ENCODE measurements at regions not wholly inside any gene's neighbourhood (a gene's known extent, or its start where the extent isn't known, plus 50 kb on each side); places are given as distances from the start of the nearest gene placed in this dataset.

- no peak for ATAC-seq (ENCODE audit: low read depth)
- H4K20me1 ChIP-seq (ENCODE audit: insufficient read depth, low read length): no peaks in the 10 kb centered on the region
- POLR2A ChIA-PET (ENCODE audit: unreplicated experiment): no interaction called here
- intact Hi-C loops (cut with micrococcal nuclease) (no loop called here), in situ Hi-C loops (cut with MboI; ENCODE audit: low sequenced_read_pairs) (no loop called here), dilution Hi-C loops (cut with HindIII; ENCODE audit: low sequenced_read_pairs, unreplicated experiment) (no loop called here)
- H3K4me2 ChIP-seq (ENCODE audit: low read depth, low read length): no peak overlapping the region
- DNase-seq: no peak
- no peak overlapping the region for H2BK5ac ChIP-seq (ENCODE audit: low read depth, low read length, poor library complexity, severe bottlenecking)
- no peak overlapping the region for H2AFZ ChIP-seq (replicated peaks; ENCODE audit: low read length, poor library complexity)
- no peaks in the 10 kb centered on the region; the same call in 1 of the 2 replicates for H3K9me3 ChIP-seq (ENCODE audit: control insufficient read depth, insufficient read depth, low read length)
- WGBS, 2 experiments (ENCODE audit: extremely low coverage in 2 of 2, insufficient read length in 1 of 2): no CpG with 5 or more reads among the region's 1 CpG
- no peak overlapping the region for H2AK5ac ChIP-seq (ENCODE audit: low read depth, low read length)
- no peak overlapping the region for H2BK20ac ChIP-seq (ENCODE audit: low read depth, low read length)
- H3K18ac ChIP-seq (ENCODE audit: low read depth, low read length): no peak overlapping the region; the same call in 1 of the 2 replicates
- no peak overlapping the region for H4K91ac ChIP-seq (ENCODE audit: insufficient read depth, low read depth, low read length)
- no peak overlapping the region for H4K5ac ChIP-seq (ENCODE audit: low read depth, low read length)
- no peak overlapping the region for H3K23ac ChIP-seq (ENCODE audit: low read depth, low read length)
- H3K4ac ChIP-seq (ENCODE audit: low read depth, low read length): no peak overlapping the region
- no peak overlapping the region for H3K14ac ChIP-seq (replicated peaks; ENCODE audit: low read depth, low read length)
- no peaks in the 10 kb centered on the region for H3K36me3 ChIP-seq (ENCODE audit: control insufficient read depth, insufficient read depth, low read length)
- H3K9me1 ChIP-seq (ENCODE audit: insufficient read depth, low read length): 0 out of 2 replicates have a peak, but pooled peaks cover 5% of the 10 kb centered on the region
- no peaks in the 10 kb centered on the region for H3K27me3 ChIP-seq (ENCODE audit: control insufficient read depth, insufficient read depth, low read length)
- no peaks in the 10 kb centered on the region for H3K79me1 ChIP-seq (ENCODE audit: low read depth in 1 of 2, low read length in 2 of 2)
- H3K27ac ChIP-seq (ENCODE audit: insufficient read depth, low read length): no peak overlapping the region
- H4K8ac ChIP-seq (ENCODE audit: low read depth in 2 of 2, low read length in 2 of 2): no peak overlapping the region
- no peak overlapping the region for H3K9ac ChIP-seq (ENCODE audit: low read depth, low read length)
- H3K4me3 ChIP-seq (ENCODE audit: insufficient read depth, low read depth, low read length): no peak overlapping the region
- no peak overlapping the region for H2BK120ac ChIP-seq (ENCODE audit: low read depth, low read length)
- no peak overlapping the region for H2AK9ac ChIP-seq (replicated peaks; ENCODE audit: low read depth, low read length, poor library complexity)
- H2BK15ac ChIP-seq (ENCODE audit: low read depth, low read length): no peak overlapping the region
- CTCF ChIA-PET: no interaction called here
- H3K56ac ChIP-seq (ENCODE audit: extremely low read depth, insufficient read depth, low read length): no peak overlapping the region
- H3K4me1 ChIP-seq (ENCODE audit: control insufficient read depth, insufficient read depth, low read length): no peaks in the 10 kb centered on the region
- TF ChIP-seq USF2 (IDR thresholded peaks at IDR 0.05; ENCODE audit: low read depth, low read length) (no peak), BHLHE40 (IDR thresholded peaks at IDR 0.05; ENCODE audit: low read depth, low read length) (no peak), FOS (IDR thresholded peaks at IDR 0.05; ENCODE audit: low read depth, low read length) (no peak), CEBPB (IDR thresholded peaks at IDR 0.05; ENCODE audit: low read depth, low read length) (no peak), RAD21 (IDR thresholded peaks at IDR 0.05; ENCODE audit: low read length) (no peak), MAZ (IDR thresholded peaks at IDR 0.05; ENCODE audit: borderline replicate concordance, low read depth, low read length) (no peak), POLR2A (IDR thresholded peaks at IDR 0.05; ENCODE audit: low read depth, low read length) (no peak), MXI1 (IDR thresholded peaks at IDR 0.05; ENCODE audit: borderline replicate concordance, low read depth, low read length) (no peak), NFE2L2 (IDR thresholded peaks at IDR 0.05; ENCODE audit: low read depth, low read length) (no peak), RFX5 (IDR thresholded peaks at IDR 0.05; ENCODE audit: low read depth, low read length) (no peak), MAFK (IDR thresholded peaks at IDR 0.05; ENCODE audit: low read depth, low read length) (no peak), CHD1 (IDR thresholded peaks at IDR 0.05; ENCODE audit: low read depth, low read length) (no peak), SMC3 (IDR thresholded peaks at IDR 0.05; ENCODE audit: low read depth, low read length) (no peak), RCOR1 (IDR thresholded peaks at IDR 0.05; ENCODE audit: insufficient replicate concordance, low read length) (no peak)
- TF ChIP-seq, protein P1, sequence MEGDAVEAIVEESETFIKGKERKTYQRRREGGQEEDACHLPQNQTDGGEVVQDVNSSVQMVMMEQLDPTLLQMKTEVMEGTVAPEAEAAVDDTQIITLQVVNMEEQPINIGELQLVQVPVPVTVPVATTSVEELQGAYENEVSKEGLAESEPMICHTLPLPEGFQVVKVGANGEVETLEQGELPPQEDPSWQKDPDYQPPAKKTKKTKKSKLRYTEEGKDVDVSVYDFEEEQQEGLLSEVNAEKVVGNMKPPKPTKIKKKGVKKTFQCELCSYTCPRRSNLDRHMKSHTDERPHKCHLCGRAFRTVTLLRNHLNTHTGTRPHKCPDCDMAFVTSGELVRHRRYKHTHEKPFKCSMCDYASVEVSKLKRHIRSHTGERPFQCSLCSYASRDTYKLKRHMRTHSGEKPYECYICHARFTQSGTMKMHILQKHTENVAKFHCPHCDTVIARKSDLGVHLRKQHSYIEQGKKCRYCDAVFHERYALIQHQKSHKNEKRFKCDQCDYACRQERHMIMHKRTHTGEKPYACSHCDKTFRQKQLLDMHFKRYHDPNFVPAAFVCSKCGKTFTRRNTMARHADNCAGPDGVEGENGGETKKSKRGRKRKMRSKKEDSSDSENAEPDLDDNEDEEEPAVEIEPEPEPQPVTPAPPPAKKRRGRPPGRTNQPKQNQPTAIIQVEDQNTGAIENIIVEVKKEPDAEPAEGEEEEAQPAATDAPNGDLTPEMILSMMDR (conservative IDR thresholded peaks at IDR 0.05; ENCODE audit: low read depth, low read length): no peak
- TF ChIP-seq, protein P2, sequence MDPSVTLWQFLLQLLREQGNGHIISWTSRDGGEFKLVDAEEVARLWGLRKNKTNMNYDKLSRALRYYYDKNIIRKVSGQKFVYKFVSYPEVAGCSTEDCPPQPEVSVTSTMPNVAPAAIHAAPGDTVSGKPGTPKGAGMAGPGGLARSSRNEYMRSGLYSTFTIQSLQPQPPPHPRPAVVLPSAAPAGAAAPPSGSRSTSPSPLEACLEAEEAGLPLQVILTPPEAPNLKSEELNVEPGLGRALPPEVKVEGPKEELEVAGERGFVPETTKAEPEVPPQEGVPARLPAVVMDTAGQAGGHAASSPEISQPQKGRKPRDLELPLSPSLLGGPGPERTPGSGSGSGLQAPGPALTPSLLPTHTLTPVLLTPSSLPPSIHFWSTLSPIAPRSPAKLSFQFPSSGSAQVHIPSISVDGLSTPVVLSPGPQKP (IDR thresholded peaks at IDR 0.05; ENCODE audit: borderline replicate concordance, low read depth, low read length): no peak
- no TSS peak for BruUV-seq (replicated peaks)
Observed at GRCh38 chr3:101104321-101104720, 111.1 kb upstream of the ABI3BP start.

All from IMR-90 (cell line).